ENCODE measurements at regions not wholly inside any gene's neighbourhood (a gene's known extent, or its start where the extent isn't known, plus 50 kb on each side); places are given as distances from the start of the nearest gene placed in this dataset.

DNA sequence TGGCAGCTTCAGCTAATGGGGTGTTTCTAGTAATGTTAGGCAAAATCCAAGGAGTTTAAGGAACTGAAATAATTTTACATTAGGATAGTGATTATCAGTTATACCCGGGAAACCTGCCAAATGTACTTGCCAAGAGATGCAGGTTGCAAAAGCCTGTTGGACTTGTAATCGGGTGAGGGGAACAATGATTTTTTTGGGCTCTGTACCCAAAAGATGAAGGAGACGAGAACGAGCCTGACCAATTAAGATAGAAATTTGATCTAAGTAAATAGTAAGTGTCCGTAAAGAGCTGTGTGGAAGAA, 56.3 kb upstream of the ARL4D start:
- ChIA-PET POLR2A (interaction anchor here (1.1 kb wide), 1 partner anchor 25 kb away, joined by 4 read pairs; no protein-coding TSS in a partner anchor), CTCF (no interaction called here), RAD21 (ENCODE audit: low non-redundant PET in 1 of 2, low total read pairs in 2 of 2, uncharacterized antibody in 2 of 2, unreplicated experiment in 2 of 2) (no interaction called here)
- intact Hi-C loops (cut with micrococcal nuclease) = no loop called here
- Histone ChIP-seq H3K4me1 (ENCODE audit: control insufficient read depth in 1 of 2, insufficient read depth in 2 of 2, low read length in 2 of 2) (no peaks in the 10 kb centered on the region), H3K4me3 (replicated peaks in 1 of 2; ENCODE audit: low read depth in 1 of 2, low read length in 2 of 2) (no peak overlapping the region), H4K20me1 (ENCODE audit: insufficient read depth) (no peaks in the 10 kb centered on the region), H3K79me2 (ENCODE audit: insufficient read depth, low read length) (no peaks in the 10 kb centered on the region), H3K27me3 (ENCODE audit: insufficient read depth, low read length) (no peaks in the 10 kb centered on the region), H3K9ac (ENCODE audit: low read length) (no peak overlapping the region), H3K36me3 (ENCODE audit: control insufficient read depth in 1 of 2, insufficient read depth in 2 of 2, low read length in 2 of 2) (no peaks in the 10 kb centered on the region), H3K9me3 (ENCODE audit: control insufficient read depth in 1 of 2, insufficient read depth in 1 of 2, low read depth in 1 of 2, low read length in 2 of 2) (peaks cover 1 to 15% of the 10 kb centered on the region in 2 experiments; a peak in 2 of 4 replicates), H3K9me2 (ENCODE audit: insufficient read depth) (no peaks in the 10 kb centered on the region), H3K4me2 (ENCODE audit: low read length) (no peak overlapping the region), H3K27ac (ENCODE audit: low read depth, low read length) (no peak overlapping the region), H2AFZ (ENCODE audit: low read depth, low read length, poor library complexity, severe bottlenecking) (no peak overlapping the region)
- ATAC-seq (no peak), DNase-seq (ENCODE audit: low read depth, low spot score) (no peak)
- no peak for TF ChIP-seq POLR2AphosphoS5 (IDR thresholded peaks at IDR 0.05; ENCODE audit: low read depth, low read length)
- TF ChIP-seq REST (IDR thresholded peaks at IDR 0.05; ENCODE audit: low read depth) = no peak
- no peak for TF ChIP-seq JUND (IDR thresholded peaks at IDR 0.05)
- no peak for TF ChIP-seq ZFX (IDR thresholded peaks at IDR 0.05)
- no peak for TF ChIP-seq TCF7L2 (IDR thresholded peaks at IDR 0.05; ENCODE audit: borderline replicate concordance, extremely low read depth, insufficient read depth, insufficient read length)
- TF ChIP-seq MAX (IDR thresholded peaks at IDR 0.05) = no peak
- no peak for TF ChIP-seq FOSL1 (IDR thresholded peaks at IDR 0.05; ENCODE audit: low read depth)
- TF ChIP-seq ZNF274 (IDR thresholded peaks at IDR 0.05; ENCODE audit: low read depth, low read length) = no peak
- no peak for TF ChIP-seq YY1 (IDR thresholded peaks at IDR 0.05; ENCODE audit: extremely low read depth, insufficient replicate concordance, low read depth, low read length)
- no peak for TF ChIP-seq CEBPB (IDR thresholded peaks at IDR 0.05; ENCODE audit: low read depth)
- TF ChIP-seq SP1 (IDR thresholded peaks at IDR 0.05; ENCODE audit: low read depth) = no peak
- TF ChIP-seq EGR1 (IDR thresholded peaks at IDR 0.05; ENCODE audit: low read depth) = no peak
- TF ChIP-seq SIN3A (IDR thresholded peaks at IDR 0.05; ENCODE audit: low read depth) = no peak
- TF ChIP-seq, protein P1, sequence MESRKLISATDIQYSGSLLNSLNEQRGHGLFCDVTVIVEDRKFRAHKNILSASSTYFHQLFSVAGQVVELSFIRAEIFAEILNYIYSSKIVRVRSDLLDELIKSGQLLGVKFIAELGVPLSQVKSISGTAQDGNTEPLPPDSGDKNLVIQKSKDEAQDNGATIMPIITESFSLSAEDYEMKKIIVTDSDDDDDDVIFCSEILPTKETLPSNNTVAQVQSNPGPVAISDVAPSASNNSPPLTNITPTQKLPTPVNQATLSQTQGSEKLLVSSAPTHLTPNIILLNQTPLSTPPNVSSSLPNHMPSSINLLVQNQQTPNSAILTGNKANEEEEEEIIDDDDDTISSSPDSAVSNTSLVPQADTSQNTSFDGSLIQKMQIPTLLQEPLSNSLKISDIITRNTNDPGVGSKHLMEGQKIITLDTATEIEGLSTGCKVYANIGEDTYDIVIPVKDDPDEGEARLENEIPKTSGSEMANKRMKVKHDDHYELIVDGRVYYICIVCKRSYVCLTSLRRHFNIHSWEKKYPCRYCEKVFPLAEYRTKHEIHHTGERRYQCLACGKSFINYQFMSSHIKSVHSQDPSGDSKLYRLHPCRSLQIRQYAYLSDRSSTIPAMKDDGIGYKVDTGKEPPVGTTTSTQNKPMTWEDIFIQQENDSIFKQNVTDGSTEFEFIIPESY (IDR thresholded peaks at IDR 0.05; ENCODE audit: extremely low read depth, insufficient replicate concordance, low read length) = no peak
- BruUV-seq (replicated peaks) = no TSS peak
